GM12891 (cell line): ENCODE measurements at regions not wholly inside any gene's neighbourhood (a gene's known extent, or its start where the extent isn't known, plus 50 kb on each side); places are given as distances from the start of the nearest gene placed in this dataset.

Source experiments
- DNase-seq: peaks from one replicate; pipeline ENCODE4 v3.0.0; 2011; ENCODE audit warnings: low spot score; ENCODE audit not compliant: insufficient read length
- FAIRE-seq: peaks from 2 replicates; lab custom pipeline; 2011; peaks lifted over from hg19 to GRCh38; lab: Jason Lieb, UNC
- PAX5 ChIP-seq: IDR thresholded peaks from 2 replicates; pipeline ENCODE4 v1.6.1; 2011; ENCODE audit warnings: low read length, moderate library complexity, mild to moderate bottlenecking; ENCODE audit not compliant: insufficient read depth, severe bottlenecking
- POLR2A ChIP-seq: IDR thresholded peaks from 2 replicates; pipeline ENCODE4 v1.6.1; 2011; ENCODE audit warnings: low read depth, low read length, control low read depth
- POLR2AphosphoS5 ChIP-seq: IDR thresholded peaks from 2 replicates; pipeline ENCODE4 v1.6.1; 2011; ENCODE audit warnings: low read depth, low read length, control low read depth
- POU2F2 ChIP-seq: IDR thresholded peaks from 2 replicates; pipeline ENCODE4 v1.6.1; 2011; ENCODE audit warnings: low read depth, mild to moderate bottlenecking, control low read depth, low read length, moderate library complexity
- SPI1 ChIP-seq: IDR thresholded peaks from 2 replicates; pipeline ENCODE4 v1.6.1; 2011; ENCODE audit warnings: low read depth, low read length, control low read depth
- TAF1 ChIP-seq: IDR thresholded peaks from 2 replicates; pipeline ENCODE4 v1.6.1; 2011; ENCODE audit warnings: low read depth, low read length, control low read depth

DNA sequence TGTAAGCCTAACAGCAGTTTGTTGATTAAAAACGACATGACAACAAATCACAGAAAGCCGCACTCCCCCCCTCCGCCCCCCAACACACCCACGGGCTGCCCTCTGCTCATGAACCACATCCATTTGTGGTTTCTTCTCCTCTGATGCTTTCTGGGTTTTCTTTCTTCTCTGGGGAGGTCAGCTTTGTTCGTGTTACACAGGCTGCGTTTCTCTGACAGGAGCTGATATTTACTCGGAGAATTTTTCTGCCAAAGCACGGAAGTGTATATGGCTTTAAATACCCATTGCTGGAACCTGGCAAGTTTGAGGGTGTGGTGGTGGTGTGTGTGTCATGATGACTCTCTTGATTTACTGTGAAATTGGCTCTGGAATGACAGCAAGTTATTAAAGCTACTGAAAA is 883.7 kb upstream of the TMEM132C start:
- FAIRE-seq (no peak), DNase-seq (no peak)
- TF ChIP-seq SPI1 (no peak), POLR2A (no peak), POLR2AphosphoS5 (no peak), TAF1 (no peak), POU2F2 (no peak), PAX5 (no peak)

DNA sequence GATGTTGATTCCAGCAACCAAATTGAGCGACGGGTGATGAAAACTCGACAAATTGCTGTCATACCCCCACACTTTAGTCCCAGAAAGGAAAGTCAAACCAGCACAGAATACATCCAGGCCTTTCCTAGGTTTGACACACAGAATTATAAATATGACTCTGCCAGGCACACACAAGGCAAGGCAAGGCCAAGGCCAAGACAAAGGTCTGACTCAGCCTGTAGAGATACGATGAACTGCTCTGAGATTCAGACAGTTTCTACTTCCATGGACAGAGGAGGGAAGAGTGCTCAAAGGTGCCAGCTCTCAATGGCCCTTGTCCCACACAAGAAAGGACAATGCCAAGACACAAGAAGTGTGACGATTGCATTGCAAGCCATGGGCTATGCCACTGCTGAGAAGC is 880.2 kb upstream of the TMEM132C start:
- TF ChIP-seq POLR2A (no peak), POLR2AphosphoS5 (no peak), POU2F2 (no peak), SPI1 (no peak), TAF1 (no peak), PAX5 (no peak)
- DNase-seq (no peak), FAIRE-seq (no peak)

DNA sequence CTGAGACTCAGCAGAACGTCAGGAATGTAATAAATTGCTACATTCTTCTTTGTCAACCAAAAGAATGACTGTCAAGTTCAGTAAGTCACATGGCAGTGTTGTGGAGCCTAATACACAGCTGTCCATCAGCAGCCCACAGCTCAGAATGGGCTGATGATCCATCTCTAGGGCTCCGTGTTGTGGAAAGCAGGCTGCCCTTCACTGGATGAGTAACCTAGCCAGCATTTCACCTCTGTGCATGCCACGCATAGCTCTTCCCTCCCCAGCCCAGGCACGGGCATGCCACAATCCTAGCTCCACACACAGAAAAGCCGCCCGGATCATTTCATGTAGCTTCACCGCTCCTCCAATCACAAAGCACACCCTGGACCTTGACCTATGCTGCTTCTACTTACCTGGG is 878.0 kb upstream of the TMEM132C start:
- DNase-seq (no peak), FAIRE-seq (no peak)
- no peak for TF ChIP-seq POLR2A
- no peak for TF ChIP-seq POLR2AphosphoS5
- TF ChIP-seq POU2F2, result no peak
- TF ChIP-seq SPI1, result no peak
- no peak for TF ChIP-seq PAX5
- TF ChIP-seq TAF1, result no peak

DNA sequence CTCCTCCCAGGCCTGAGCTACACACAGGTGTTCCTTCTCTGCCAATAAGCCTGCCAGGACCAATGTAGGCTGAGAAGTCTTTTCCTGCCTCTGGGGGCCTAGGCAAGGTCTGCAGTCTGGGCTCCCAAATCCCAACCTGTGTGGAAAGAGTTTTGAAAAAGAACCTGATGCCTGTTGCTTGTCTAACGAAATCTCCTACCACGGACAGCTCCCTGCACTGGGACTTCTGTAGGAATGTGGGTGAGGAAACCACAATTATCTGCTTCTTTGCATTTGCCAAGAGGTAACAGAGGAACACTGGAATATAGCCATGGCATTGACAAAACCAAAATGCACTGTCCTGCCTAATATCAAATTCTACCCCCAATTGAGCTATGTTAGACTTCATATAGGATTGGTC is 877.0 kb upstream of the TMEM132C start:
- DNase-seq (no peak), FAIRE-seq (no peak)
- TF ChIP-seq PAX5 (no peak), POLR2A (no peak), SPI1 (no peak), TAF1 (no peak), POU2F2 (no peak), POLR2AphosphoS5 (no peak)

DNA sequence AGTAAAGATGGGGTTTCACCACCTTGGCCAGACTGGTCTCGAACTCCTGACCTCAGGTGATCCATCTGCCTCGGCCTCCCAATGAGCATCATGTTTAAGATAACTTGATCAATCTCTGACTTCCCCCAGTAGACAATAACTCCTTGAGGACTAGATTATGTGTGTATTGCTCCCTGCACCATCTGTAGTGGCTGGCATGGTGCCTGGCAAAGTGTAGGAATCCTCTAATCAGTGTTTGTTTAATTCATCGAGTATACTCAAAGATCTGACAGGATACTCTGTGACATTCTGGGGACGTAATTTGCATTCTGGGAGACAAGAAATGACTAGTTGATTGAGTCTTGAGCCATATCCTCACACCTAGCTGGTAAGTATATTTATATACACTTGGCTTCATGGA is 873.5 kb upstream of the TMEM132C start:
- DNase-seq (no peak), FAIRE-seq (no peak)
- no peak for TF ChIP-seq POU2F2
- TF ChIP-seq PAX5, result no peak
- TF ChIP-seq POLR2A, result no peak
- TF ChIP-seq SPI1, result no peak

DNA sequence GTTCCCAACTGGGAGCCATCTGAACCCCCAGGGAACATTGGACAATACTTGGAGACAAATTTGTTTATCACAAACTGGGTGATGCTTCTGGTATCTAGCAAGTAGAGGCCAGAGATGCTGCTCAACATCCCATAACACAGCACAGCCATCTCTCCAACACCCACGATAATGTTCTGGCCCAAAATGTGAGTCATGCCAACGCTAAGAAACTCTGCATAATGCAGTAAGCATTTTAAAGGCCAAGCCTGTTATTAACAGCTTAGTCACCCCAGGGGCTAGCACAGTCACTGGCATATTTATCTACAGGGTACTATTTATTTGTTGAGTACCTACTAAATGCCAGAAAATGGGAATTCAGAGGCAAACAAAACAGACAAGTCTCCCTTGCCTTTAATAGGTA is 873.1 kb upstream of the TMEM132C start:
- DNase-seq, result no peak
- TF ChIP-seq POU2F2 (no peak), SPI1 (no peak), TAF1 (no peak), POLR2A (no peak), PAX5 (no peak)
- FAIRE-seq, result no peak

DNA sequence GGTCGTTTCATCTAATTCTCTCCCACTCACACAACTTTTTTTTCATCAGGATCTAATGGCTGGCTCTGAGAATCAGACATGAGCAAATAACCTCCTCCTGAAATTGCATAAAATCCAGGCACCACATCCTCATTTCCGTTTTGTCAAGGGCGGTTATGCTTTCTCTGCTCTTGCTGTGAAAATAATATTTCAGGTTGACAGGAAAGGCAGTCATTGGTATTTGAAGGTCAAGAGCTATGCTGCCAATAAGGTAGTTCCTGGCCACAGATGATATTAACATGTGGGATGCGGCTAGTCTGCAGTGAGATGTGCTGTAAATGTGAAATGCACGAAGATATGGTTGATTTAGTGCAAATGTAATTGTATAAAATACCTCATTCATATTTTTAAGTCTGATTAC is 870.2 kb upstream of the TMEM132C start:
- DNase-seq (no peak), FAIRE-seq (no peak)
- TF ChIP-seq POLR2AphosphoS5 (no peak), SPI1 (no peak), POLR2A (no peak), POU2F2 (no peak), TAF1 (no peak), PAX5 (no peak)

DNA sequence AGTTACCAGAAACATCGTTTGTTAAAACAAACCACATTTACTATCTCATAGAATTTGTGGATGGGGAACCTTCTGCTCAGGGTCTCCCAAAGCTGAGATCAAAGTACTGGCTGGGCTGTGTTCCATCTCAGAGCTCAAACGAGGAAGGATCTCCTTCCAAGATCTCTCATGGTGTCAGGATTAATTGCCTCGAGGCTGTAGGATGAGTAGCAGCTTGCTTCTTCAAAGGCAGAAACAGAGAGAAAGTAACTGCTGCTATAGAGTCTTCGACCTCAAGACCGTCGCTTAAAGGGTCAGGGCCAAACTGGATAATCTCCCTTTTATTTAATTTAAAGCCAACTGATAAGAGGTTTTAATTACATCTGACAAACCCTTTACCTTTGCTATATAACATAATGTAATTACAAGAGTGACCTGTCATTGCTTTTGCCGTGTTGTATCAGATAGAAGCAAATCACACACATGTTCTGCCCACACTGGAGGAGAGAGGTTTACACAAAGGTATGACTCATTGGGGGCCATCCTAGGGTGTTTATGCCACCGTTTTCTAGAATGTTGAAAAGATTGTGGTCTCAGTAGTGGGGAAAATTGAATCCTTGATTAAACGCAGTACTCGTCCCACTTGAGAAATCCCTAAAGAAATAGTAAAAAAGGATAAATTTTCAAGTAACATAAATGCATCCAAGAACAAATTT is 868.8 kb upstream of the TMEM132C start:
- TF ChIP-seq POLR2AphosphoS5 (no peak), SPI1 (no peak), TAF1 (no peak), PAX5 (no peak), POLR2A (no peak), POU2F2 (no peak)
- no peak for FAIRE-seq

DNA sequence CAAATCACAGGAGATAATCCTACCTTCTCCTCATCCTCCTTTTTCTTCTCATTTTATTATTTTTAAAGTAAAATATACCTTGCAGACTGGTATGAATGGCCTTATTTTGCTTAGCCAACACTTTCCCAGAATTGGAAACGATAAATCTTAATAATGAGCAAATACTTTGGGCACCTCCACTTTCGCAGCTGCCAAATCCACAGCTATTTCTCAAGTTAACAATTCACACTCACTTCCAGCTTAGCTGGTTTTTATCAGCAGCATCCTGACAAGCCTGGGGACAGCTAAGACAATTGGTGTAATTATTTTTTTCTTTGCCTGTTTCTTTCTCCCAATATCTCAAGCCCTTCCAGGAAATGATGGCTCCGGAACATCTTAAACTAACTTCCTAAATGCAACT is 867.5 kb upstream of the TMEM132C start:
- DNase-seq, result no peak
- no peak for TF ChIP-seq POLR2AphosphoS5
- no peak for TF ChIP-seq TAF1
- TF ChIP-seq POLR2A, result no peak
- TF ChIP-seq POU2F2, result no peak
- TF ChIP-seq SPI1, result no peak
- no peak for TF ChIP-seq PAX5
- no peak for FAIRE-seq

More for the DNA sequence above, 868.8 kb upstream of the TMEM132C start:
- DNase-seq, result no peak

DNA sequence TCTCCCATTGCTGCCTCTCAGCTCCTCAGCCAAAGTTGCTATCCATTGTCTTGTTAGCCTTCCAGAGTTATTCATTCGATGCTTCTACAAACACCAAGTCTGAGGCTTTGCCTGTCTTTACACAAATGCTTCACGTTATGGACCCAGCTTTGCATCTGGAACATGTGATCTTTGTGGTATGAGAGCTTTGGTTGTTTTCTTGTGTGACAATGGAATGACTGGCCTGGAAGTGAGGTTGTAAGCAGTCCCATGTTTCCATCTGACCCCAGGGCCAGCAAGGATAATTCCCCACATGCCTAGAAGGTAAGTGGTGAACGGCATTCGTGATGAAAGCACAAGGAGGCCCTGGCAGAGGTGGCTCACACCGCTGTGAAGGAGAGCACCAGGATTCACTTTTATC is 866.7 kb upstream of the TMEM132C start:
- FAIRE-seq (no peak), DNase-seq (no peak)
- TF ChIP-seq TAF1 (no peak), PAX5 (no peak), SPI1 (no peak), POLR2AphosphoS5 (no peak), POU2F2 (no peak), POLR2A (no peak)
